BE2C (cell line): ENCODE measurements at regions not wholly inside any gene's neighbourhood (a gene's known extent, or its start where the extent isn't known, plus 50 kb on each side); places are given as distances from the start of the nearest gene placed in this dataset.

Experiments used
- DNase-seq: peaks from one replicate; pipeline ENCODE4 v3.0.0-alpha.2; 2020
- H3K27me3 ChIP-seq: fragments of 250-450 bp; sonication (Bioruptor Pico); 2 replicates; pipeline ENCODE4 v1.5.1; 2020; ENCODE audit warnings: mild to moderate bottlenecking
- H3K36me3 ChIP-seq: fragments of 250-450 bp; sonication (Bioruptor Pico); 2 replicates; pipeline ENCODE4 v1.5.1; 2020; ENCODE audit warnings: mild to moderate bottlenecking
- H3K4me1 ChIP-seq: fragments of 250-450 bp; sonication (Bioruptor Pico); 2 replicates; pipeline ENCODE4 v1.5.1; 2020
- H3K4me3 ChIP-seq: 2 replicates; pipeline ENCODE4 v1.5.1; 2011; ENCODE audit warnings: low read depth, low read length
- H3K9me3 ChIP-seq: fragments of 250-450 bp; sonication (Bioruptor Pico); 2 replicates; pipeline ENCODE4 v1.5.1; 2020
- TF ChIP-seq, protein P1 (sequence below): IDR thresholded peaks from 2 replicates; pipeline ENCODE4 v1.5.1; 2012; ENCODE audit warnings: mild to moderate bottlenecking, low read depth, low read length

DNA sequence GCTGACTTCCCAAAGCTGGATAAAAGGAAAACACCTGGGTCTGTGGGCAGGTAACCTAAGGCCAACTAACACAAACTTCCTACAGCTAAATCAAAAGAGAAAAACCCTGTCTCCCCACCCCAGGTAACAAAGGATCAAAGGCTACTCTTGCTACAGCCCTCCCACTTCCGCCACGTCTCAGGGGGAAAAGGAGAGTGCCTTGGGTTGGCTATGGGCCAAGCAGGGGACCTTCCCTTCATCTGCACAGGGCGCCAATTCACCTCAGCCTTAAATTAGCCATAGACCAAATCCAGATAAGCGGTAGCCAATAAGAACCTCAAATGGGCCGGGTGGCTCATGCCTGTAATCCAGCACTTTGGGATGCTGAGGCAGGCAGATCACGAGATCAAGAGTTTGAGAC, 69.1 kb upstream of the LANCL2 start:
- Histone ChIP-seq H3K4me3 (no peak overlapping the region), H3K27me3 (peaks cover 4% of the 10 kb centered on the region; the same call in 1 of the 2 replicates), H3K9me3 (no peaks in the 10 kb centered on the region), H3K36me3 (no peaks in the 10 kb centered on the region), H3K4me1 (no peaks in the 10 kb centered on the region)
- TF ChIP-seq, protein P1, sequence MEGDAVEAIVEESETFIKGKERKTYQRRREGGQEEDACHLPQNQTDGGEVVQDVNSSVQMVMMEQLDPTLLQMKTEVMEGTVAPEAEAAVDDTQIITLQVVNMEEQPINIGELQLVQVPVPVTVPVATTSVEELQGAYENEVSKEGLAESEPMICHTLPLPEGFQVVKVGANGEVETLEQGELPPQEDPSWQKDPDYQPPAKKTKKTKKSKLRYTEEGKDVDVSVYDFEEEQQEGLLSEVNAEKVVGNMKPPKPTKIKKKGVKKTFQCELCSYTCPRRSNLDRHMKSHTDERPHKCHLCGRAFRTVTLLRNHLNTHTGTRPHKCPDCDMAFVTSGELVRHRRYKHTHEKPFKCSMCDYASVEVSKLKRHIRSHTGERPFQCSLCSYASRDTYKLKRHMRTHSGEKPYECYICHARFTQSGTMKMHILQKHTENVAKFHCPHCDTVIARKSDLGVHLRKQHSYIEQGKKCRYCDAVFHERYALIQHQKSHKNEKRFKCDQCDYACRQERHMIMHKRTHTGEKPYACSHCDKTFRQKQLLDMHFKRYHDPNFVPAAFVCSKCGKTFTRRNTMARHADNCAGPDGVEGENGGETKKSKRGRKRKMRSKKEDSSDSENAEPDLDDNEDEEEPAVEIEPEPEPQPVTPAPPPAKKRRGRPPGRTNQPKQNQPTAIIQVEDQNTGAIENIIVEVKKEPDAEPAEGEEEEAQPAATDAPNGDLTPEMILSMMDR, result no peak
- no peak for DNase-seq

DNA sequence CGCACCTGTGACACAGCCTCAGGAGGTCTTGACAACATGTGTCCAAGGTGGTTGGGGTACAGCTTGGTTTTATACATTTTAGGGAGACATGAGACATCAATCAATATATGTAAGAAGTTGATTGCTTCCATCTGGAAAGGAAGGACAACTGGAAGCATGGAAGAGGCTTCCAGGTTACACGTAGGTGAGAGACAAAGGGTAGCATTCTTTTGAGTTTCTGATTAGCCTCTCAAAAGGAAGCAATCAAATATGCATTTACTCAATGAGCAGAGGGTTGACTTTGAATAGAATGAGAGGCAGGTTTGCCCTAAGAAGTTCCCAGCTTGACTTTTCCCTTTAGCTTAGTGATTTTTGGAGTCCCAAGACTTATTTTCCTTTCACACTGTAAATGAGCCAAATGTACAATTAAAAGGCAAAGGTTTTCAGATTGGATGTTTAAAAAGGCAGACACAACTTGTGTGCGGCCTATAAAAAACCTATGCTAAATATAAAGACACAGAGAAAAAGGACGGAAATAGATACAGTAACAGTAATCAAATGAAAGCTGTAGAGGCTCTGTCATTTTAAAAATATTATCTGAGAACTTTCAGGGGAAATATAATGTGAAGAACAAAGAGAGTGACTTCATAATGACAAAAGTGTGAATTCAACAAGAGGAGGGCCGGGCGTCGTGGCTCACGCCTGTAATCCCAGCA, 65.7 kb upstream of the LANCL2 start:
- Histone ChIP-seq H3K9me3 (no peaks in the 10 kb centered on the region), H3K4me3 (no peak overlapping the region), H3K36me3 (no peaks in the 10 kb centered on the region), H3K4me1 (no peaks in the 10 kb centered on the region), H3K27me3 (peaks cover 5% of the 10 kb centered on the region; the same call in 1 of the 2 replicates)
- TF ChIP-seq, protein P1, result no peak
- DNase-seq, result no peak

DNA sequence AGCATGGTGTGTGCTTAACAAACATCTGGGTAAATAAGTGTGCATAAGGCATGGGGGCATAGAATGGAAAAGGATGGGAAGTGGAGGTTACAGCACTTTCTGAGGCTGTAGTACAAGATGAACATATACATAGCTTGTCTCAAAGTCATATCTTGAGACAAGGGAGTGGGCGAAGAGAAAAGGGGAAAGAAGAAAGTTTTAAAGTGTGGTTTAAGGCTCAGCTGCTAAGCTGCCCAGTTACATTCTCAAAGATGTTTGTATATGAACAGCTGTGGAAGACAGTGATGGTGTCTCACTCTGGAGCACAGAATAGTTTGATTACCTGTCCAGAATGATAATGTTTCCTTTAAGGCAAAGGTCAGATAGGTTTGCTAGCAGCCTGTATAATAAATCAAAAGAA, 61.9 kb upstream of the LANCL2 start:
- DNase-seq, result no peak
- TF ChIP-seq, protein P1, result no peak
- peaks cover 5% of the 10 kb centered on the region; the same call in 1 of the 2 replicates for H3K27me3 ChIP-seq
- H3K4me3 ChIP-seq, result no peak overlapping the region
- H3K36me3 ChIP-seq, result no peaks in the 10 kb centered on the region
- no peaks in the 10 kb centered on the region for H3K9me3 ChIP-seq
- no peaks in the 10 kb centered on the region for H3K4me1 ChIP-seq

DNA sequence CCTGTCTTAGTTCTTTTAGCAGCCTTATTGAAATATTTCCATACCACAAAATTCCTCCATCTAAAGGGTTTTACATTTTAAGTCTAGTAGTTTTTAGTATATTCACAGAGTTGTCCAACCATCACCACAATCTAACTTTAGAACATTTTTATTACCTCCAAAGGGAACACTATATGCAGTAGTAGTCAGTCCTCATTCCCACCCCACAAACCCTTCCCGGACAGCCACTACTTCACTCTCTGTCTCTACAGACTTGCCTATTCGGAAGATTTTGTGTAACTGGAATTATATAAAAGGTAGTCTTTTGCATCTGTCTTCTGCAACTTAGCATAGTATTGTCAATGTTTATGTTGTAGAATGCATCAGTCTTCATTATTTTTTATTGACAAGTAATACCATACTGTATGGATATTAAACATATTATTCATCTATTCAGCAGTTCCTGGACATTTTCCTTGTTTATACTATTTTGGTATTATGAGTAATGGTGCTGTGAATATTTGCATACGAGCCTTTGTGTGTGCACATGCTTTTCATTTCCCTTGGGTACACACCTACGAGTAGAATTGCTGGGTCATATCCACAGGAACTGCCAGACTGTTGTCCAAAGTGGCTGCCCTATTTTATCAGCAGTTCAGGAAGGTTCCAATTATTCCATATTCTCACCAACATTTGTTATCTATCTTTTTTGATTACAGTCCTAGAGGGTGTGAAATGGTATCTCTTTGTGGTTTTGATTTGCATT, 60.9 kb upstream of the LANCL2 start:
- no peak for DNase-seq

DNA sequence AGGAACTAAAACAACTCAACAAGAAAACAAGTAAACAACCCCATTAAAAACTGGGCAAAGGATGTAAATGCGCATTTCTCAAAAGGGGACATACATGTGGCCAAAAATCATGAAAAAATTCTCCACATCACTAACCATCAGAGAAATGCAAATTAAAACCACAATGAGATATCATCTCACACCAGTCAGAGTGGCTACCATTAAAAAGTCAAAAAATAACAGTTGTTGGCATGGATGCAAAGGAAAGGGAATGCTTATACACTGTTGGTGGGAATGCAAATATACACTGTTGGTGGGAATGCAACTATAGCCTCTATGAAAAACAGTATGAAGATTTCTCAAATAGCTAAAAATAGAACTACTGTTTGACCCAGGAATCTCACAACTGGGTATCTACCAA, 60.0 kb upstream of the LANCL2 start:
- H3K4me3 ChIP-seq, result no peak overlapping the region
- no peaks in the 10 kb centered on the region for H3K36me3 ChIP-seq
- DNase-seq, result no peak
- H3K4me1 ChIP-seq, result no peaks in the 10 kb centered on the region
- peaks cover 5% of the 10 kb centered on the region; the same call in 1 of the 2 replicates for H3K27me3 ChIP-seq
- no peaks in the 10 kb centered on the region for H3K9me3 ChIP-seq
- TF ChIP-seq, protein P1, result no peak

More for the DNA sequence above, 60.9 kb upstream of the LANCL2 start:
- no peak overlapping the region for H3K4me3 ChIP-seq
- no peaks in the 10 kb centered on the region for H3K4me1 ChIP-seq
- no peaks in the 10 kb centered on the region for H3K9me3 ChIP-seq
- TF ChIP-seq, protein P1, result no peak
- no peaks in the 10 kb centered on the region for H3K36me3 ChIP-seq
- H3K27me3 ChIP-seq, result peaks cover 5% of the 10 kb centered on the region; the same call in 1 of the 2 replicates

DNA sequence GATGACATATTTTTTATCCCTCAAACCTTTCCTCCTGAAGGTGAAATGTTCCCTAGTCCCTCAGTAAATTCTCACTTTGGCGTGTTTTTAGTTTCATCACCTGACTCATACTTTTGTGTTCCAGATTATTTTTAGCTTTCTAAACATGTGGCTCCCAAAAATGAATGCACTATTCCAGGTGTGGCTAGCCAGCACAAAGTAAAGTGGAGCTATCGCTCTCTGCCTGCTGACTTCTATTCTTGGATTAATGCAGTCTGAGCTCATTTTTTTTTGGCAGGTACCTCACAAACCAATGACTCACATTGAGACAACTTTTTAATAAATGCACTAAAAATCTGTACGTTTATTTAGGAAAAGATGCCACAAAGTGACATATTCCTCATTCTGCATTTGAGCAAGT, 58.8 kb upstream of the LANCL2 start:
- DNase-seq, result no peak
- Histone ChIP-seq H3K36me3 (no peaks in the 10 kb centered on the region), H3K4me1 (no peaks in the 10 kb centered on the region), H3K4me3 (no peak overlapping the region), H3K27me3 (peaks cover 5% of the 10 kb centered on the region; the same call in 1 of the 2 replicates), H3K9me3 (no peaks in the 10 kb centered on the region)
- TF ChIP-seq, protein P1, result no peak
